DOHH2 (cell line): ENCODE measurements at regions not wholly inside any gene's neighbourhood (a gene's known extent, or its start where the extent isn't known, plus 50 kb on each side); places are given as distances from the start of the nearest gene placed in this dataset.

Source experiments
- H3F3A ChIP-seq: fragments of 200-600 bp; sonication (generic), shearing (Covaris generic); 2 replicates; pipeline ENCODE4 v1.6.0; 2016; ENCODE audit warnings: antibody characterized with exemption, mild to moderate bottlenecking; ENCODE audit not compliant: control insufficient read depth, insufficient read depth
- H3K27ac ChIP-seq: fragments of 200-600 bp; sonication (generic); 2 replicates; pipeline ENCODE4 v1.5.1; 2014; ENCODE audit warnings: low read depth, mild to moderate bottlenecking, low read length, moderate library complexity
- H3K27me3 ChIP-seq: fragments of 200-600 bp; sonication (generic); 2 replicates; pipeline ENCODE4 v1.6.1; 2014; ENCODE audit warnings: mild to moderate bottlenecking, low read length, mixed read lengths; ENCODE audit not compliant: control insufficient read depth
- H3K36me3 ChIP-seq: fragments of 200-600 bp; sonication (generic); 2 replicates; pipeline ENCODE4 v1.6.1; 2014; ENCODE audit warnings: mild to moderate bottlenecking, low read length, moderate library complexity, mixed read lengths; ENCODE audit not compliant: control insufficient read depth
- H3K4me1 ChIP-seq: fragments of 200-600 bp; sonication (generic); 2 replicates; pipeline ENCODE4 v1.6.1; 2014; ENCODE audit warnings: mild to moderate bottlenecking, low read length, mixed read lengths; ENCODE audit not compliant: control insufficient read depth
- H3K4me2 ChIP-seq: fragments of 200-600 bp; sonication (generic); 2 replicates; pipeline ENCODE4 v1.6.0; 2014; ENCODE audit warnings: mild to moderate bottlenecking, low read length, moderate library complexity
- H3K4me3 ChIP-seq: fragments of 200-600 bp; sonication (generic); 2 replicates; pipeline ENCODE4 v1.5.1; 2014; ENCODE audit warnings: mild to moderate bottlenecking, low read length, mixed read lengths
- H3K79me2 ChIP-seq: fragments of 200-600 bp; sonication (generic); 2 replicates; pipeline ENCODE4 v1.6.1; 2014; ENCODE audit warnings: mild to moderate bottlenecking, low read length, mixed read lengths; ENCODE audit not compliant: control insufficient read depth
- H3K9me2 ChIP-seq: fragments of 200-600 bp; sonication (generic); replicated peaks from 2 replicates; pipeline ENCODE4 v1.6.1; 2014; ENCODE audit warnings: mild to moderate bottlenecking, low read length, mixed read lengths; ENCODE audit not compliant: control insufficient read depth
- H3K9me3 ChIP-seq: fragments of 200-600 bp; sonication (generic); 2 replicates; pipeline ENCODE4 v1.6.1; 2014; ENCODE audit warnings: antibody characterized with exemption, low read length, mixed read lengths; ENCODE audit not compliant: control insufficient read depth, insufficient read depth
- H4K20me1 ChIP-seq: fragments of 200-600 bp; sonication (generic); 2 replicates; pipeline ENCODE4 v1.6.0; 2014; ENCODE audit warnings: low read depth, mild to moderate bottlenecking, antibody characterized with exemption, low read length, moderate library complexity; ENCODE audit not compliant: control insufficient read depth, insufficient read depth
- CTCF ChIP-seq: fragments of 200-600 bp; sonication (generic); IDR thresholded peaks from one replicate; pipeline ENCODE4 v1.5.1; 2014; ENCODE audit warnings: antibody characterized with exemption, mild to moderate bottlenecking, low read depth, low read length; ENCODE audit not compliant: poor library complexity, severe bottlenecking
- EZH2phosphoT487 ChIP-seq: fragments of 200-600 bp; sonication (generic); IDR thresholded peaks from 2 replicates; pipeline ENCODE4 v1.6.1; 2017; ENCODE audit warnings: borderline replicate concordance, mild to moderate bottlenecking, antibody characterized with exemption, low read length, moderate library complexity, mixed read lengths

GRCh38 chr5:152824316-152824715 lies 419.2 kb upstream of the NMUR2 start:
- Histone ChIP-seq H3K4me2 (no peak overlapping the region), H3K27me3 (no peaks in the 10 kb centered on the region), H3K27ac (no peak overlapping the region), H3K36me3 (no peaks in the 10 kb centered on the region), H3K79me2 (no peaks in the 10 kb centered on the region), H3K9me3 (no peaks in the 10 kb centered on the region), H3K4me3 (no peak overlapping the region), H3F3A (no peaks in the 10 kb centered on the region), H3K9me2 (no peaks in the 10 kb centered on the region), H3K4me1 (no peaks in the 10 kb centered on the region), H4K20me1 (no peaks in the 10 kb centered on the region)
- no peak for TF ChIP-seq CTCF
- TF ChIP-seq EZH2phosphoT487, result no peak

- TF ChIP-seq EZH2phosphoT487, result no peak
- TF ChIP-seq CTCF, result no peak
- Histone ChIP-seq H3K79me2 (no peaks in the 10 kb centered on the region), H3F3A (no peaks in the 10 kb centered on the region), H3K27ac (no peak overlapping the region), H3K27me3 (no peaks in the 10 kb centered on the region), H4K20me1 (no peaks in the 10 kb centered on the region), H3K4me3 (no peak overlapping the region), H3K36me3 (no peaks in the 10 kb centered on the region), H3K4me2 (no peak overlapping the region), H3K9me2 (no peaks in the 10 kb centered on the region), H3K4me1 (no peaks in the 10 kb centered on the region), H3K9me3 (no peaks in the 10 kb centered on the region)
These were observed 433.2 kb upstream of the NMUR2 start for GRCh38 chr5:152838241-152838786.

- H3K4me2 ChIP-seq, result no peak overlapping the region
- no peak overlapping the region for H3K4me3 ChIP-seq
- no peaks in the 10 kb centered on the region for H3K27me3 ChIP-seq
- no peaks in the 10 kb centered on the region for H3K4me1 ChIP-seq
- H3K27ac ChIP-seq, result no peak overlapping the region
- no peaks in the 10 kb centered on the region for H3K9me3 ChIP-seq
- no peaks in the 10 kb centered on the region for H3F3A ChIP-seq
- no peaks in the 10 kb centered on the region for H3K36me3 ChIP-seq
- TF ChIP-seq EZH2phosphoT487 (no peak), CTCF (no peak)
- no peaks in the 10 kb centered on the region for H3K9me2 ChIP-seq
- H3K79me2 ChIP-seq, result no peaks in the 10 kb centered on the region
- no peaks in the 10 kb centered on the region for H4K20me1 ChIP-seq
These were observed 439.6 kb upstream of the NMUR2 start for GRCh38 chr5:152844713-152845112.
